ENCODE measurements at regions not wholly inside any gene's neighbourhood (a gene's known extent, or its start where the extent isn't known, plus 50 kb on each side); places are given as distances from the start of the nearest gene placed in this dataset.

DNA sequence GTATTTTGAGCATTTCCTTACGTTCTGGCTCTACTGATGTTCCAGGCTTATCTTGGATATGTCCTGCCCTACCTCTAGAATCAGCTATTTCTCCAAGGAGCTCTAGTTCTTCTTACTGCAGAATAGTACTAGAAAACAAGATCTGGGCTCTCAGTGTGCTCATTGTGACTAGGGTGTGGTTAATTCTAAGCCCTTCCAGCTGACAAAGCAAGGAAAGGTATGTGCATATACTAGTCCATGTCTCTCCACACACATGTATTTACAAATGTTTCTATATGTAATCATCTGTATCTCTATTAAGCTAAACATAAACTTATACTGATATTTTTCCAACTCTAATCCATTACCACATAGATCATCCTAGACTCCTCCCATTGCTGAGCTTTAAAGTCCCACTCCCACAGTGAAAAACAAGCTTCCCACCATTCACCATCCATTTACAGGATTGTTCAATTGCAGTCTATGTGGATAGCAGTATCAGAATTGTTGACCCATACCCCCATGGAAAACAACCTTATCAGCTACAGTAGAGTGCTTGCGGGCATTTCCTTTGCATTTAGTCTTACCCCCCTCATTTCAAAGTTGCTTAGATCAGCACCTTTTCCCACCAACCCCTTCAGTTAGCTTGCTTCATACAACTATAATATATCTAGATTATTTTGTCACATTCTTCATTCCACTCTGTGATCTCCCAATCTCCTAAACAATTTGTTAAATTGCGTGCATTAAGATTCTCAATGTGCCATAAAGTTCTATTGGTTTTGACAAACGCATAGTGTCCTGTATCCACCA lies 194.5 kb downstream of the SOX9 start:
- TF ChIP-seq, protein P1, sequence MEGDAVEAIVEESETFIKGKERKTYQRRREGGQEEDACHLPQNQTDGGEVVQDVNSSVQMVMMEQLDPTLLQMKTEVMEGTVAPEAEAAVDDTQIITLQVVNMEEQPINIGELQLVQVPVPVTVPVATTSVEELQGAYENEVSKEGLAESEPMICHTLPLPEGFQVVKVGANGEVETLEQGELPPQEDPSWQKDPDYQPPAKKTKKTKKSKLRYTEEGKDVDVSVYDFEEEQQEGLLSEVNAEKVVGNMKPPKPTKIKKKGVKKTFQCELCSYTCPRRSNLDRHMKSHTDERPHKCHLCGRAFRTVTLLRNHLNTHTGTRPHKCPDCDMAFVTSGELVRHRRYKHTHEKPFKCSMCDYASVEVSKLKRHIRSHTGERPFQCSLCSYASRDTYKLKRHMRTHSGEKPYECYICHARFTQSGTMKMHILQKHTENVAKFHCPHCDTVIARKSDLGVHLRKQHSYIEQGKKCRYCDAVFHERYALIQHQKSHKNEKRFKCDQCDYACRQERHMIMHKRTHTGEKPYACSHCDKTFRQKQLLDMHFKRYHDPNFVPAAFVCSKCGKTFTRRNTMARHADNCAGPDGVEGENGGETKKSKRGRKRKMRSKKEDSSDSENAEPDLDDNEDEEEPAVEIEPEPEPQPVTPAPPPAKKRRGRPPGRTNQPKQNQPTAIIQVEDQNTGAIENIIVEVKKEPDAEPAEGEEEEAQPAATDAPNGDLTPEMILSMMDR (IDR thresholded peaks at IDR 0.05): no peak
- no peak for TF ChIP-seq POLR2AphosphoS5 (IDR thresholded peaks at IDR 0.05; ENCODE audit: insufficient read depth in 1 of 2, low read depth in 1 of 2)

Data from vagina (tissue), 2 donors.